ENCODE measurements at regions not wholly inside any gene's neighbourhood (a gene's known extent, or its start where the extent isn't known, plus 50 kb on each side); places are given as distances from the start of the nearest gene placed in this dataset.

GRCh38 chr10:130474591-130474990 lies 338.4 kb downstream of the GLRX3 start:
- no peak for TF ChIP-seq CTCF (IDR thresholded peaks at IDR 0.05)
- TF ChIP-seq POLR2A (IDR thresholded peaks at IDR 0.05), result no peak
